GM21619 (cell line): ENCODE measurements at regions not wholly inside any gene's neighbourhood (a gene's known extent, or its start where the extent isn't known, plus 50 kb on each side); places are given as distances from the start of the nearest gene placed in this dataset.
"Not testable (repeated sequence)": the region's sequence is repeated elsewhere in the genome, so short reads cannot be mapped to it uniquely, and the experiment has no call there.

Experiments
- ATAC-seq: cut with Tn5 transposase; IDR thresholded peaks from one replicate; pipeline ENCODE4 v1.9.1; 2021; ENCODE audit not compliant: unreplicated experiment

DNA sequence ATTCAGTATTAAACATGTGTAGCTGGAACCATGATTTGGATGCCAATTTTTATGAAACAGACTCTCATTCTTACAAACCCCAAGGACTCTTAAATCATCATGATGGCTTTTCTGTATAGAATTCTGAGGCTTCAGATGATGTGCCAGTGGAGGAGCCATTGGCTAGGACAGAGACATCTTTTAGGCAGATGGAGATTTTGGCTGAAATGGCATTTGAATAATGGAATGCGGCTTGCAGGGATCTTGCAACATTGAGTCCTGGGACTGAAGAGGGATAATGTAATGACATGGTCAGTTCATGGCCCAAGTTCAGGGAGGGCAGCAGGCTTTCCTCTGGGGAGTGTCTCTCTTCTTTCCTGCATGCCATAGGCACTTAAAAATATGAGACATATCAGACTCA, 172.4 kb downstream of the ABCA8 start:
- ATAC-seq, result no peak

DNA sequence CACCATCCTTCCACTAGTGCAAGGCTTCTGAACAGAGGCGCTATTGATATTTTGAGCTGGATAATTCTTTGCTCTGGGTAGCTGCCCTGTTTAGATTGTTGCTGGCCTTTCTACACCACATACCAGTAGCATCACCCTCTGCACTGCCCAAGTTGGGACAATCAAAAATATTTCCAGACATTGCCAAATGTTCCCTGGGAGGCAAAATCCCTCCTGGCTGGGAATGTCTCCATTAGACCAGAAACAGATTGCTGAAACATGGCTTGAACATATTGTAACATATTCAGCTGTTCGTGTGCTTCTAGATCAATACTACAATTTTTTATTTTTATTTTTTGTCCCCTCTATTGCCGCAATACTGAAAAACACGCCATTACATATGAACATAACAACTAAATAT, 174.6 kb downstream of the ABCA8 start:
- no peak for ATAC-seq

DNA sequence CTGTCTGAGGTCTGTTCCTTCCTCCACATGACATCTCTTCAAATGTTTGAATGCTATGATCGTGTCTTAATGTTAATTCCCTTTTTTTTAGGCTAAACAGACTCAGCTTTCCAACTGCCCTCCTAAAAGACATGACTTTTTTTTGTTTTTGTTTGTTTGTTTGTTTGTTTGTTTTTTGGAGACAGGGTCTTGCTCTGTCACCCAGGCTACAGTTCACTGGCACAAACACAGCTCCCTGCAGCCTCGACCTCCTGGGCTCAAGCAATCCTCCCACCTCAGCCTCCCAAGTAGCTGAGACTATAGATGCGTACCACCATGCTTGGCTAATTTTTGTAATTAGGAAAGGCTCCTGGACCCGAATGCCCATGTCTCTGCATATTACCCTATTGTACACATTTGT, 176.5 kb downstream of the ABCA8 start:
- ATAC-seq, result no peak

DNA sequence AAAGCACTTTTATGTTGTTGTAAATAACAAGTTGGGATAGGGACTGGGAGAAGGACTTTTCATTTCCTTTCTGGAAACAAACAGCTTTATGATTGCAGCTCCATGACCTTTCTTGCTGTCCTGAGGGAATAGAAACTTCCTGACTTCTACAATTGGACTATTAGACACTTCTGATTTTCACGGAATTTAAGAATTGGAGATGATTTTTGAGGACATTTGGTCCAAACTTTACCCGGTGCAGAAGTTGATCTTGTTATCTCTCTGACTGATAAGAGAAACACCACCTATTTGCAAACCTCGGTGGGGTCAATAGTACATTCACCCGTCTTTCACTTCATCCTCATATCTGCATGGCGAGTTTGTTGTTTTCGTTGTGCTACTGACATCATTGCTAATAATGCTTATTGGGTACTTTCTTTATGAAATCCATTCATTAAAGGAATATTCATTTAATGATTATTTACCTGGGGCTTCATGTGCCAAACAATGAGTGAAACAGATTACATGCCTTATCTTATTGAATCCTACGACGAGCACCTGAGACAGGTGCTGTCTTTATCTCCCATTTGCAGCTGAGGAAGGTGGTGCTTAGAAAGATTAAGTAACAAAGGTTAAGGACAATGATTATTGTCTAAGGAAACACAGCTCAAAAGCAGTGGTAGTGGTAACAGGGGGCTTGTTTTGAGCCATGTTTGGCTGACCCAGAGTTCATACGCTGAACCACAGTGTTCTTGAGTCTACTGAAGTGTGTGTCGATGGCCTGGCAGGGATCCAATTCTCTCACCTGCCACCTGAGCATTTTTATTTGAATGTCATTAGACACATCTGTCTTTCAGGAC, 176.9 kb upstream of the FAM20A start:
- ATAC-seq, result no peak

DNA sequence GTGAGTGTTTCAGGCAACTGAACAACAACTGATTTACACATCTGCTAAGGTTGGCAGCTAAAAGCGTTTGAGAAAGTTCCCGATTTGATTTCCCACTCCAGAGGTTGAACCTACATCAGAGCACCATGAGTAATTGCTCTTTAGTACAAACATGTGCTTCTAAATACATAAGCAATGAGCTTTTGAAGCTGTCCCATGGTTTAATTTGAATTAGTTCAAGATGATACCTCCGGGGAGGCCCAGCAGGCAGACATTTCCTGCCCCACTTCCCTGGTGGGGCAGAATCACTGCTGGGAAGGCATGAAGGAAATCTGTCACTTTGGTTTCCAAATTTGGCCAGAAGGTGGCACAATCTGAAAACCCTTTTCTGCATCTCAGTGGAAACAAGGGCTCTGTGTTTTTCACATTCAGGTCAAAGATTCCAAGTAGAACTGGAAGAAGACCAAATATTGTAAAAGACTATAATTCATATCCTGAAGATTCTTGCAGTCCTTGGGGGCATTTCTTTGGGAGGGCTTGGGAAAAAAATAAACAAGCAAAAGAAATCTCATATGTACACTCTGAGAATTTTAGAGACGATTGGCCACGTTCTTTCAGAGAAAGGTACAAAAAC, 176.2 kb upstream of the FAM20A start:
- no peak for ATAC-seq

DNA sequence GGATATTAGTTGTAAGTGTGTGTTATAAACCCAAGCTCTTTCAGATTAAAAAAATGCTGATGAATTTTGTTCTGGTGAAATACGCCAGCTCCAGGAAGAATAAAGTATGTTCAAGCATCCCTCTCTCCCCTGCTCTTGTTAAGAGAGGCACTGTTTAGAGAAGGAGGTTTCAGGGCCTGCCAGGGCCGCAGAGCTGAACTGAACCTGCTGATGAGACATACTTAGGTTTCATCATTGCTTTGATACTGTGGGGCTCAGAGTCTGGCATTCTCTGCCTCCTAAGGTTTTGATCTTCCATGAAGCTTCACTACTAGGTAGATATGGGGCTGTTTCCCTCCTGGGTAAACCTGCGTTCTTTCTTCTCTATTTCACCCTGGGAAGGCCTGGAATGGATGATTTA, 175.3 kb upstream of the FAM20A start:
- ATAC-seq, result no peak

DNA sequence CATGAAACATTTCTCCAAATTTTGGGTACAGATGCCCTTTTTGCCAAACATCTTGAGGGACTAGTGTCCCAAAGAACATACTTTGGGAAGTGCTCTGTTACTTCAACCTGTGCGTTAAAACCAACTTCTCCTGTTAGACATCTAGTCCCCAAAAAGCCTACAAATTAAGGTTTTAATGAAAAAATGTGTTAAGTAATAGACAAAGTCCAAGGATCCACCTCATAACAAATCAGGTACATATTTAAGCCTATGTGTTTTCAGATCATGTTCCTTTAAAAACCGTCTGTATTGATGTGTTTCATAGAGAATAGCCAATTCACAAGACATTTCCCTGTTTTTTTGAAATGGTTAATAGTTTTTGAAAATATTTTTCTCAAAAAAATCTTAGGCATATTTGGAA, 174.8 kb upstream of the FAM20A start:
- no peak for ATAC-seq

DNA sequence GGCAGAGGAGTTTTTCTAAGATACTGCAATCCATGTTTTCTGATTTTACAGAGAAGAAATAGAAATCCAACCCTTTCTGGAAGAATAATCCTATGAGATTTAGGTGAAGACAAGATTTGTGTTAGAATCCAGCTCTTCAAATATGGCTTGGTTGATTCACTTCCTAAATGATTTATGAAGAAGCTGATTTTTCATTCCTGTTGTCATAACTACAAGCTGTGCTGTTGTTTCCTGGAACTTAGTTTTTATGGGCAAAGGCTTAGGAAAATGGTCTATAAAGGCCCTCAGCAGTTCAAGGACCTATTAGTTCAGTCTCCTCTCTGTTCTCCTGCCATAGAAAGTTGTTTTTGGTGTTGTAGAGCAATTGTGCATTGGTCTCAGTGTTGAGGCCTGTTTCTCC, 174.2 kb upstream of the FAM20A start:
- no peak for ATAC-seq

DNA sequence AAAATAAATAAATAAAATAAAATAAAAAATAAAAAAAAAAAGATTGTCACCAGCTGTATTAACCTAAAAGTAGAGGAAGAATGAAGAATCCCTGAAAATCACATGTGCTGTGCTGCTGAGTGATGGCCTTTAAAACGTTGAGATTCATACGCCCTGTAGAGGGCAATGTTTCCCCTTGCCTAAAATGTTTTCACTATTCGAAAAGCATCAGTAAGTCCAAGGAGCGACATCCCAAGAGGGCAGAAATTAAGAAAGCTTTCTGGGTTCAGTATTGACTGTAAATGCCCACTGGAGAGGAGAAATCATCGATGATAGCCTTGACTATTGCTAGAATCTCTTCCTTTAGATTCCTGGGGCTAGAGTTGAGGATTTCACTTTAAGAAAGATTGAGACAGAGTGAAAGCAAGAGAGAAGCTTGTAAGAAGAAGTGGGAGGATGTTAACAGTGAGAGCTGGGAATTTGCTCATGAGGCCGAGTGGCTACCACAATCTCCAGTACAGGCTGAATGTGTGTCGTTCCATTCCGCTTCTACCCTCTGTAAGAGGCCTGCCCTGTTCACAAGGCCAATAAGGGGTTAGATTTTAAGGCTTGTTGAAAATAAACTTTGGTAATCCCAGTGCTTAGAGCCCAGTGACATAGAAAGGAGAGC, 170.8 kb upstream of the FAM20A start:
- ATAC-seq, result peak; percentile 70

DNA sequence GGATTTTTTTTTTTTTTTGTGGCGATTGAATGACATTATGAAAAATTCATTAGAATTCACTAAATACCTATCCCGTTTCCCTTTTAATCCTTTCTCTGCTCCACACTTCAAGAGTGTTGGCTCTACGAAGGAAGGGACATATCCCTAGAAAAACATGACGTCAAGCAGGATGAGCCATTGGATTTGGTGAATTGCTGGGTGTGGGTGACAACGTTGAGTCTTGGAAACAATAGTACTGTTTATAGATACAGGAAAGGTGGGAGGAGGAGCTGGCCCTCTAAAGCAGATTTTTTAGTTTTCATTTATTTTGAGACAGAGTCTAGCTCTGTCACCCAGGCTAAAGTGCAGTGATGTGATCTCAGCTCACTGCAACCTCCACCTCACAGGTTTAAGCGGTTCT, 167.6 kb upstream of the FAM20A start:
- no peak for ATAC-seq

DNA sequence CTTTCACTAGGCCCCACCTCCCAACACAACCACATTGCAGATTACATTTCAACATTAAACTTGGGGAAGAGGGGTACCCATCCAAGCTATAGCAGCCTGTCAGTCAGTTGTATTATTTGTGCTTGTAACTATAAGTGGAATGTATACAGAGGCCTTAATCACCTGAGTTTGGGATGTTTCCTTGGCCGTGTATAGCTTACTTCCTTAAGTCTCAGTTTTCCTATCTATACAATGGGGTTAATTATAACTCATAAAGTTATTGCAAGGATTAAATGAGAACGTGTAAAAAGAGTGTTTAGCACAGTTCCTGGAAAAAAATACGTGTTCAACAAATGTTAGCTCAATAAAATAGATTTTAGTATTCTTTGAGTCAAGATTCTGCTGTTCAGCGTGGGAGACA, 165.5 kb upstream of the FAM20A start:
- ATAC-seq, result no peak

DNA sequence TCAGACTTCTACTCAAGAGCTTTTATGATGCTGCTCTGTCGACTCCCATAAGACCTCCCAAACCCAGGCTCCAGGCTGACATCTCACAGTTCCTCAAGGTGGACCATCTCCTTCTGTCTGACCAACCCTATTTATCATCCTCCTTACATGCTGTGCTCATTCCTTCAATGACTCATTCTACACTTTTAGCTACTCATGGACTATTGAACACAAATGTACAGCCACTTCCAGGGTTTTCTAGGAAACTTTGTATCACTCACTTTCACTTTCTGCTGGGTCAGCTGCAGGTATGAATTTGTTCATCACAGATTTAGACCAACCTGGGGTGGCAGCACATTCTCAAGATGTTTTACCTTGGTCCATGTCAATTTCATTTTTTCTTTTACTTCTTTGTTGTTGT, 162.4 kb upstream of the FAM20A start:
- ATAC-seq, result no peak

DNA sequence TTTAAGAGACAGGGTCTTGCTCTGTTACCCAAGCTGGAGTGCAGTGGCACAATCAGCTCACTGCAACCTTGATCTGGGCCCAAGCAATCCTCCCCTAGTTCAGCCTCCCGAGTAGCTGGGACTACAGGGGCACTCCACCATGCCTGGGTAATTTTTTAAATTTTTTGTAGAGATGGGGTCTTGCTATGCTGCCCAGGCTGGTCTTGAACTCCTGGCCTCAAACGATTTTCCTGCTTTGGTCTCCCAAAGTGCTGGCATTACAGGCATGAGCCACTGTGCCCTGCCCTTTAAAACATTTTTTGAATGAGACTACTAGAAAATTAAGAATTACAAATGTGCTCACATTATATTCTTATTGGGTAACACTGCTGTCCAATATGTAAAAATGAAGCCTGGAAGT, 161.7 kb upstream of the FAM20A start:
- no peak for ATAC-seq

DNA sequence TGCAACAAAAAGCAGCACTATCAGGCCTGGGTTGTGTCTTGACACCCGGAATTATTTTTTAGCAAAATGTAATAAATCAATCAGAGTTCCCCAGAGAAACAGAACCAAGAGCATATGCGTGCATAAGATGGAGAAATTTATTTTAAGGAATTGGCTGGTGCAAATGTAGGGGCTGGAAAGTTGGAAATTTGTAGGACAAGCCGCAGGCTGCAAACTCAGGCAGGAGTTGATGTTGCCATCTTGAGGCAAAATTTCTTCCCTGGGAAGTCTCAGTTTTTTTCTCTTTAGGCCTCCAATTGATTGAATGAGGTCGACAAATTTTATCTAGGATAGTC, 158.9 kb upstream of the FAM20A start:
- ATAC-seq, result no peak

DNA sequence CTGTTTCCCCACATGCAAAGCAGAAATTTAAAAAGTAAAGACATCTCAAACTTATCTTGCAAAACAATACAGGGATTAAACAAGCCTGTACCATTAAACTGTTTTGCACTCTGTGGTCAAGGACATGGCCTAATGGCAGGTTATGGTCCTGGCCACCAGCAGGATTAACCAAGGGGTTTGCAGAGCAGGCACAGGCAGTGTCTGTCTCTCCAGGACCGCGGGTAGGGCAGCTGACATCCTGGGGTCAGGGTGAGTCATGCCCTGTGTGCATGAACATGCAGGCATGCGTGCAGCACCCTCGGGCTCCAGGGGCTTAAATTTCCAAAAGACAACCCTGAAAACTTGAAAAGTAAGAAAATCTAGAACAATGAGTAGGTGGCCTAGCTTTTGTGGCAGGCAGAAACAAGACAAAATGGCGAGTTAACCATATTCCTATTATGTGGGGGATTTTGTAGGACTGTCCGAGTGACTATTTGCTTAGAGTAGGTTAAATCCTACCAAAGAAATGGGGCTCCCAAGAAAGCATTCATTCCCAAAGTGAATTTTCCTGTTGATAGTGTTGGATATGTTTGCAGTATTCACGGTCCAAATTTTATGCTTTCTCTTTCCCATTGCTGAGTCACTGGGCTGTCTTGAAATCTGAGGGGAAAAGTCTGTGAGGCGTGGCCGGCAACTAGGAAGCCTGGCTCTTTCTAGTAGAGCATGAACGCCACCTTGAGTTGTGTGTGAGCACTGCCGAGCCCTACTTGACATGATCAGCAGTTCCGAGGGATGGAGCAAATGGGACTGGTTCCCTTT, 158.4 kb upstream of the FAM20A start:
- peak; percentile 95 for ATAC-seq

DNA sequence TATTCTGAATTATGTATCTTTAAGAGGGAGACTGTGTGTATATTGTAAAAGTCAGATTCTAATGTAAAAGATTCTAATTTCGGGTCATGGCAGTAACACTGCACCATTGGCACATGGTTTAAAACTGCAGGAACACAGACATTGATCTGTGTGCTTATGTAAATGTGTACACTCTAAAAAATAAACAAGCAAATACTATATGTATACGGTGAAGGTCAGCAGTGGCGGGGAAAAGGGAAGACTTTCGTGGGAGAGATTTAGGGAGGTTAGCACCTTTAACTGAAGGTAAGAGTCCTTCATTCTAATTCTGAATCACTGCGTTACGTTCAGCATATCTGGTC, 157.8 kb upstream of the FAM20A start:
- ATAC-seq, result no peak

DNA sequence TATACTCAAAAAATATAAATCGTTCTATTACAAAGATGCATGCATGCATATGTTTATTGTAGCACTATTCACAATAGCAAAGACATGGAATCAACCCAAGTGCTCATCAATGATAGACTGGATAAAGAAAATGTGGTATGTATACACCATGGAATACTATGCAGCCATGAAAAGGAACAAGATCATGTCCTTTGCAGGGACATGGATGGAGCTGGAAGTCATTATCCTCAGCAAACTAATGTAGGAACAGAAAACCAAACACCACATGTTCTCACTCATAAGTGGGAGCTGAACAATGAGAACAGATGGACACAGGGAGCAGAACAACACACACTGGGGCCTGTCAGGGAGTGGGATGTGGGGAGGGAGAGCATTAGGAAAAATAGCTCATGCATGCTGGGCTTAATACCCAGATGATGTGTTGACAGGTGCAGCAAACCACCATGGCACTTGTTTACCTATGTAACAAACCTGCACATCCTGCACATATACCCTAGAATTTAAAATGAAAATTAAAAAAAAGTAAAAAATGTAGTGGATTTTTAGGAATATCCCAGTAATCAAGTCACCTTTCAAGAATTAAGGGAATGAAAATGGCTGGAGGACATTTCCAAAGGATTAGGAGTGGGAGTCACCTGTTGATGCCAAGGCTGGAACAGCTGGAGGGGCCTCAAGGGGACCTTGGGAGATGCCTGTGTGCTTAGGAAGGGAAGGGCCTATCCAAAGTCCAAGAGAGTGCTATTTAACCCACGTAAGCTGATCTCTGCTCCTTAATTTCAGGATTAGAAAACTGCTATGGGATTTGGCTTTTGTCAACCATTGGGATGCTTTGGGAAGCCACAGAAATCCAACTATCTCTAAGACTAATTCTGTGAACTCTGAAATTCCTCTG, 156.9 kb upstream of the FAM20A start:
- ATAC-seq, result not testable (repeated sequence)

DNA sequence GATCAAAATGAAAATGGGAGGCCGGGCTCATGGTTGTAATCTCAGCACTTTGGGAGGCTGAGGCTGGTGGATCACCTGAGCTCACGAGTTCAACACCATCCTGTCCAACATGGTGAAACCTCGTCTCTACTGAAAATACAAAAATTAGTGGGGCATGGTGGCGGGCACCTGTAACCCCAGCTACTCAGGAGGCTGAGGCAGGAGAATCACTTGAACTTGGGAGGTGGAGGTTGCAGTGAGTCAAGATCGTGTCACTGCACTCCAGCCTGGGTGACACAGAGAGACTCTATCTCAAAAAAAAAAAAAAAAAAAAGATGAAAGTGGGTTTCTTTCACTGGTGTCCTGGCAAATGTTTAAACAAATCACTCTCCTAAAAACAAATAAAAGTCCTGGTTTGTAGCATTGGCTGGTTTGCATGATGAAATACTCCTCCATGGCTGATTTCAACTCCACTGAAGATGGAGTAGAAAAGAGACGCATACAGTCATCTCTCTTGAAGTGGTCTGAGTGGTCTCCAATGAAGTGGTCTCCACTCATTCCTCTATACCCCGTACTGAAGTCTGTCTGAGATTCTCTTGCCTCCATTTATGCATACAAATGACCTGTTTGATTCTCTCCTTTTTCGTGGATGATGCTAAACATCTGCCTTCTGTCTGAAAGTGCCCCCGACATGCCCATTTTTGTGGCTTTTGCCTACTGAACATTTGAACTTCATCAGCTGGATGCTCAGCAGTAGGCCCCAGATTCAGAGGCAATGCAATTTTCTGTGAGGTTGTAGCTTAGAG, 153.0 kb upstream of the FAM20A start:
- no peak for ATAC-seq

DNA sequence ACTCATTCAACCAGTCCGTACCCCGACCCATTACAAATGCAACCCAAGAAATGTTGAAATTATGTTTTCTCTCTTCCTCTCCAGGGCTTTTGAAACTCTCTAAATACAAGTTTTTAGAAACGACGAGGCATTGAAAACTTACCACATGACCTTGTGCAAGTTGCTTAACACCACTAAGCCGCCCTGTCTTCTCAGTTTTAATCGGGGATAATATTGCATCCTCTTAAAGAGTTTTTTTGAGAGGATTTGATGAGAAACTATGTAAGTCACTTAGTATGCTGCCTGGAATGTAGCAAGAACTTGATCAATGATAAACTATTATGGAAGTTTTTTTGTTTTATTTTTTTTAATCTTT, 149.0 kb upstream of the FAM20A start:
- no peak for ATAC-seq
